B cell (primary cell): ENCODE measurements at regions not wholly inside any gene's neighbourhood (a gene's known extent, or its start where the extent isn't known, plus 50 kb on each side); places are given as distances from the start of the nearest gene placed in this dataset.

Source experiments
- ATAC-seq: fragments of 200-7000 bp; cut with Tn5 transposase; one replicate; pipeline ENCODE4 v1.10.0; 2021; ENCODE audit warnings: low read depth, mild to moderate bottlenecking, moderate number of reproducible peaks, moderate library complexity
- CTCF ChIA-PET: fragments of 350-600 bp; sonication (Branson Sonifier 250); formaldehyde crosslinking; loops from one replicate; lab custom pipeline; 2021; ENCODE audit warnings: antibody characterized with exemption, inconsistent platforms; lab: Charles Lee
- POLR2A ChIA-PET: fragments of 350-600 bp; sonication (Branson Sonifier 250); formaldehyde crosslinking; loops from one replicate; lab custom pipeline; 2021; ENCODE audit warnings: antibody characterized with exemption; lab: Charles Lee
- DNase-seq: peaks from one replicate; pipeline ENCODE4 v3.0.0; 2013
- H2AFZ ChIP-seq: 2 replicates; pipeline ENCODE4 v1.6.1; 2012; ENCODE audit warnings: mild to moderate bottlenecking, low read depth, low read length; ENCODE audit not compliant: insufficient read depth, poor library complexity, severe bottlenecking
- H3K27ac ChIP-seq, 2 donors: 1 replicate in 1 of 2; 2 replicates in 1 of 2; pipeline ENCODE4 v1.5.1; 2012 to 2013; ENCODE audit warnings: low read length in 2 of 2, mild to moderate bottlenecking in 2 of 2, moderate library complexity in 1 of 2
- H3K27me3 ChIP-seq, 4 experiments: fragments of 200-600 bp in 1 of 4; sonication (generic) in 1 of 4; replicated peaks in 1 of 4; 1 replicate in 2 of 4; 2 replicates in 2 of 4; pipeline versions ENCODE4 v1.6.1 to v1.7.0; 2013 to 2016; ENCODE audit warnings: low read length in 3 of 4, mild to moderate bottlenecking in 2 of 4, mixed read lengths in 1 of 4, moderate library complexity in 1 of 4; ENCODE audit not compliant: insufficient read depth in 4 of 4, control insufficient read depth in 3 of 4; ENCODE audit errors: control extremely low read depth in 1 of 4
- H3K36me3 ChIP-seq, 2 experiments: replicated peaks in 1 of 2; 1 replicate in 1 of 2; 2 replicates in 1 of 2; pipeline versions ENCODE4 v1.6.1 to v1.7.1; 2013; ENCODE audit warnings: low read length in 1 of 2; ENCODE audit not compliant: insufficient read depth in 2 of 2, control insufficient read depth in 1 of 2; ENCODE audit errors: control extremely low read depth in 1 of 2, extremely low read depth in 1 of 2
- H3K4me1 ChIP-seq, 2 donors: fragments of 200-600 bp in 1 of 2; sonication (generic) in 1 of 2; 1 replicate in 1 of 2; 2 replicates in 1 of 2; pipeline versions ENCODE4 v1.5.1 to v1.6.1; 2013 to 2017; ENCODE audit warnings: low read length in 2 of 2; ENCODE audit not compliant: control insufficient read depth in 2 of 2, insufficient read depth in 2 of 2
- H3K4me2 ChIP-seq: replicated peaks from 2 replicates; pipeline ENCODE3; 2012; ENCODE audit warnings: mild to moderate bottlenecking, low read depth, low read length; ENCODE audit not compliant: poor library complexity, severe bottlenecking
- H3K4me3 ChIP-seq, 5 experiments: fragments of 200-600 bp in 1 of 5; sonication (generic) in 1 of 5; 1 replicate in 3 of 5; 2 replicates in 2 of 5; pipeline versions ENCODE4 v1.5.1 to v1.7.0; 2011 to 2016; ENCODE audit warnings: low read length in 4 of 5, mild to moderate bottlenecking in 4 of 5, low read depth in 2 of 5, control low read depth in 1 of 5, moderate library complexity in 1 of 5; ENCODE audit not compliant: insufficient read depth in 1 of 5; ENCODE audit errors: control extremely low read depth in 1 of 5, extremely low read depth in 1 of 5
- H3K79me2 ChIP-seq: fragments of 200-600 bp; sonication (generic); one replicate; pipeline ENCODE4 v1.6.0; 2016; ENCODE audit warnings: low read length; ENCODE audit not compliant: control insufficient read depth, insufficient read depth
- H3K9ac ChIP-seq: fragments of 200-600 bp; sonication (generic); 2 replicates; pipeline ENCODE4 v1.6.1; 2017; ENCODE audit warnings: mild to moderate bottlenecking, low read length, moderate library complexity
- H3K9me3 ChIP-seq, 3 donors: one replicate each; pipeline versions ENCODE4 v1.6.1 to v1.7.1; 2013; ENCODE audit warnings: low read length in 2 of 3; ENCODE audit not compliant: control insufficient read depth in 2 of 3, insufficient read depth in 1 of 3; ENCODE audit errors: control extremely low read depth in 1 of 3
- H4K20me1 ChIP-seq: 2 replicates; pipeline ENCODE4 v1.6.0; 2012; ENCODE audit warnings: mild to moderate bottlenecking, low read length; ENCODE audit not compliant: insufficient read depth, control insufficient read depth, poor library complexity, severe bottlenecking
- H3K27ac Mint-ChIP-seq: one replicate; pipeline ENCODE4 v1.8.0; 2021; ENCODE audit warnings: mixed read lengths
- H3K27me3 Mint-ChIP-seq: one replicate; pipeline ENCODE4 v1.8.0; 2021; ENCODE audit warnings: mixed read lengths
- H3K4me1 Mint-ChIP-seq: one replicate; pipeline ENCODE4 v1.8.0; 2021; ENCODE audit warnings: mixed read lengths
- H3K4me3 Mint-ChIP-seq: one replicate; pipeline ENCODE4 v1.8.0; 2021; ENCODE audit warnings: mixed read lengths
- H3K9me3 Mint-ChIP-seq: one replicate; pipeline ENCODE4 v1.8.0; 2022; ENCODE audit warnings: mixed read lengths; ENCODE audit not compliant: insufficient read depth
- CTCF ChIP-seq: fragments of 200-600 bp; IDR thresholded peaks from one replicate; pipeline ENCODE4 v1.8.0; 2022; ENCODE audit warnings: antibody characterized with exemption, mild to moderate bottlenecking
- EZH2 ChIP-seq: IDR thresholded peaks from 2 replicates; pipeline ENCODE4 v1.6.1; 2012; ENCODE audit warnings: borderline replicate concordance, low read depth, mild to moderate bottlenecking, moderate library complexity, low read length; ENCODE audit not compliant: insufficient read depth, poor library complexity, severe bottlenecking
- WGBS: methylation state at CpG from one replicate; pipeline ENCODE4 v1.1.5; 2013; ENCODE audit warnings: missing lambda C conversion rate; ENCODE audit not compliant: insufficient coverage; 5-methylcytosine and 5-hydroxymethylcytosine counted together
- intact Hi-C: fragments of 100-400 bp; cut with micrococcal nuclease; formaldehyde crosslinking; loops from one replicate; pipeline ENCODE4 v1.10.0; 2022

GRCh38 chr14:24744641-24745040 is 110.7 kb upstream of the GZMB start:
- TF ChIP-seq CTCF, result no peak
- TF ChIP-seq EZH2, result no peak
- Histone ChIP-seq H3K79me2 (no peaks in the 10 kb centered on the region), H3K36me3 (no peaks in the 10 kb centered on the region), H3K4me1 (no peaks in the 10 kb centered on the region), H3K27ac (no peak overlapping the region), H4K20me1 (no peaks in the 10 kb centered on the region), H2AFZ (no peak overlapping the region), H3K9ac (no peak overlapping the region), H3K4me3 (no peak overlapping the region), H3K27me3 (peaks cover 0 to 2% (median 1%) of the 10 kb centered on the region in 4 experiments), H3K9me3 (no peaks in the 10 kb centered on the region), H3K4me2 (no peak overlapping the region)
- DNase-seq (no peak), ATAC-seq (no peak)
- WGBS, result no CpG with 5 or more reads among the region's 2 CpGs
- Mint-ChIP-seq H3K4me1 (no peaks in the 10 kb centered on the region), H3K9me3 (peaks cover 3% of the 10 kb centered on the region), H3K27ac (no peak overlapping the region), H3K27me3 (peaks cover 26% of the 10 kb centered on the region), H3K4me3 (no peak overlapping the region)
- intact Hi-C loops, result no loop called here
- ChIA-PET POLR2A (no interaction called here), CTCF (no interaction called here)

GRCh38 chr14:24741871-24742270 is 107.9 kb upstream of the GZMB start:
- H4K20me1 ChIP-seq, result no peaks in the 10 kb centered on the region
- no peak overlapping the region for H3K27ac ChIP-seq
- Mint-ChIP-seq H3K27me3 (peaks cover 27% of the 10 kb centered on the region), H3K27ac (no peak overlapping the region), H3K4me1 (no peaks in the 10 kb centered on the region), H3K4me3 (no peak overlapping the region), H3K9me3 (no peaks in the 10 kb centered on the region)
- H3K4me3 ChIP-seq, result no peak overlapping the region
- POLR2A ChIA-PET, result no interaction called here
- no peak overlapping the region for H3K9ac ChIP-seq
- no peak overlapping the region for H2AFZ ChIP-seq
- TF ChIP-seq CTCF (no peak), EZH2 (no peak)
- WGBS, result 63% methylated on average over 1 of the region's 2 CpGs
- H3K36me3 ChIP-seq, result no peaks in the 10 kb centered on the region
- intact Hi-C loops, result no loop called here
- H3K4me2 ChIP-seq, result no peak overlapping the region
- H3K79me2 ChIP-seq, result no peaks in the 10 kb centered on the region
- DNase-seq (no peak), ATAC-seq (no peak)
- H3K9me3 ChIP-seq, result no peaks in the 10 kb centered on the region
- CTCF ChIA-PET, result no interaction called here
- H3K4me1 ChIP-seq, result no peaks in the 10 kb centered on the region
- peaks cover 0 to 2% (median 1%) of the 10 kb centered on the region in 4 experiments for H3K27me3 ChIP-seq
